ENCODE measurements at regions not wholly inside any gene's neighbourhood (a gene's known extent, or its start where the extent isn't known, plus 50 kb on each side); places are given as distances from the start of the nearest gene placed in this dataset.

GRCh38 chr4:13778367-13778766, 150.8 kb upstream of the BOD1L1 start:
- H3K4me2 ChIP-seq (ENCODE audit: low read depth, low read length), result no peak overlapping the region
- no peaks in the 10 kb centered on the region for H4K20me1 ChIP-seq (ENCODE audit: insufficient read depth, low read length)
- H2AFZ ChIP-seq (ENCODE audit: low read length), result no peak overlapping the region
- TF ChIP-seq CTCF (IDR thresholded peaks at IDR 0.05; ENCODE audit: low read length) (no peak), EZH2 (optimal IDR thresholded peaks at IDR 0.05; ENCODE audit: low read depth, low read length) (no peak), EZH2phosphoT487 (IDR thresholded peaks at IDR 0.05; ENCODE audit: low read length) (no peak)
- no peaks in the 10 kb centered on the region for H3K36me3 ChIP-seq (replicated peaks; ENCODE audit: insufficient read depth, low read length)
- no peak for DNase-seq
- no peaks in the 10 kb centered on the region for H3F3A ChIP-seq (ENCODE audit: insufficient read depth, low read length)
- H3K9me2 ChIP-seq (replicated peaks; ENCODE audit: insufficient read depth, low read length), result no peaks in the 10 kb centered on the region
- no peak overlapping the region for H3K27ac ChIP-seq (ENCODE audit: low read length)
- no peaks in the 10 kb centered on the region for H3K4me1 ChIP-seq (ENCODE audit: low read length)
- no peak overlapping the region for H3K9ac ChIP-seq (ENCODE audit: low read length)
- no peaks in the 10 kb centered on the region for H3K27me3 ChIP-seq (replicated peaks; ENCODE audit: insufficient read depth, low read length)
- H3K9me3 ChIP-seq (replicated peaks; ENCODE audit: insufficient read depth, low read length), result no peaks in the 10 kb centered on the region
- H3K79me2 ChIP-seq (ENCODE audit: low read length), result no peaks in the 10 kb centered on the region
- H3K4me3 ChIP-seq (ENCODE audit: low read length), result no peak overlapping the region

- no peak overlapping the region for H2AFZ ChIP-seq (ENCODE audit: low read length)
- no peak for DNase-seq
- no peak overlapping the region for H3K4me3 ChIP-seq (ENCODE audit: low read length)
- no peak overlapping the region for H3K4me2 ChIP-seq (ENCODE audit: low read depth, low read length)
- H3K79me2 ChIP-seq (ENCODE audit: low read length), result no peaks in the 10 kb centered on the region
- no peak for TF ChIP-seq EZH2phosphoT487 (IDR thresholded peaks at IDR 0.05; ENCODE audit: low read length)
- no peak for TF ChIP-seq CTCF (IDR thresholded peaks at IDR 0.05; ENCODE audit: low read length)
- no peak for TF ChIP-seq EZH2 (optimal IDR thresholded peaks at IDR 0.05; ENCODE audit: low read depth, low read length)
- no peak overlapping the region for H3K9ac ChIP-seq (ENCODE audit: low read length)
- H3K27me3 ChIP-seq (replicated peaks; ENCODE audit: insufficient read depth, low read length), result no peaks in the 10 kb centered on the region
- H3K36me3 ChIP-seq (replicated peaks; ENCODE audit: insufficient read depth, low read length), result no peaks in the 10 kb centered on the region
- H3K9me3 ChIP-seq (replicated peaks; ENCODE audit: insufficient read depth, low read length), result no peaks in the 10 kb centered on the region
- no peaks in the 10 kb centered on the region for H4K20me1 ChIP-seq (ENCODE audit: insufficient read depth, low read length)
- H3K9me2 ChIP-seq (replicated peaks; ENCODE audit: insufficient read depth, low read length), result no peaks in the 10 kb centered on the region
- no peak overlapping the region for H3K27ac ChIP-seq (ENCODE audit: low read length)
- no peaks in the 10 kb centered on the region for H3F3A ChIP-seq (ENCODE audit: insufficient read depth, low read length)
- H3K4me1 ChIP-seq (ENCODE audit: low read length), result no peaks in the 10 kb centered on the region
Measured at GRCh38 chr4:13782231-13782630, 154.7 kb upstream of the BOD1L1 start.

- no peak overlapping the region for H3K9ac ChIP-seq (ENCODE audit: low read length)
- no peaks in the 10 kb centered on the region for H3K27me3 ChIP-seq (replicated peaks; ENCODE audit: insufficient read depth, low read length)
- no peaks in the 10 kb centered on the region for H3K36me3 ChIP-seq (replicated peaks; ENCODE audit: insufficient read depth, low read length)
- H3K4me1 ChIP-seq (ENCODE audit: low read length), result no peaks in the 10 kb centered on the region
- DNase-seq, result no peak
- no peak overlapping the region for H3K4me3 ChIP-seq (ENCODE audit: low read length)
- no peaks in the 10 kb centered on the region for H3K79me2 ChIP-seq (ENCODE audit: low read length)
- H3K4me2 ChIP-seq (ENCODE audit: low read depth, low read length), result no peak overlapping the region
- TF ChIP-seq EZH2phosphoT487 (IDR thresholded peaks at IDR 0.05; ENCODE audit: low read length), result no peak
- no peak for TF ChIP-seq EZH2 (optimal IDR thresholded peaks at IDR 0.05; ENCODE audit: low read depth, low read length)
- no peak for TF ChIP-seq CTCF (IDR thresholded peaks at IDR 0.05; ENCODE audit: low read length)
- no peaks in the 10 kb centered on the region for H3K9me3 ChIP-seq (replicated peaks; ENCODE audit: insufficient read depth, low read length)
- no peaks in the 10 kb centered on the region for H4K20me1 ChIP-seq (ENCODE audit: insufficient read depth, low read length)
- no peak overlapping the region for H2AFZ ChIP-seq (ENCODE audit: low read length)
- H3K9me2 ChIP-seq (replicated peaks; ENCODE audit: insufficient read depth, low read length), result no peaks in the 10 kb centered on the region
- H3K27ac ChIP-seq (ENCODE audit: low read length), result no peak overlapping the region
- no peaks in the 10 kb centered on the region for H3F3A ChIP-seq (ENCODE audit: insufficient read depth, low read length)
Measured at GRCh38 chr4:13783800-13784411, 156.4 kb upstream of the BOD1L1 start.

Measured in MM.1S (cell line).